CD4-positive, alpha-beta T cell (primary cell): ENCODE measurements at regions not wholly inside any gene's neighbourhood (a gene's known extent, or its start where the extent isn't known, plus 50 kb on each side); places are given as distances from the start of the nearest gene placed in this dataset.

Source experiments
- ATAC-seq: fragments of 200-7000 bp; cut with Tn5 transposase; one replicate; pipeline ENCODE4 v1.10.0; 2022; ENCODE audit warnings: mild to moderate bottlenecking; ENCODE audit not compliant: poor library complexity
- CTCF ChIA-PET: fragments of 350-600 bp; sonication (Branson Sonifier 250); formaldehyde crosslinking; loops from one replicate; lab custom pipeline; 2021; ENCODE audit warnings: antibody characterized with exemption, inconsistent platforms; lab: Charles Lee
- POLR2A ChIA-PET: fragments of 350-600 bp; sonication (Branson Sonifier 250); formaldehyde crosslinking; loops from one replicate; lab custom pipeline; 2021; ENCODE audit warnings: antibody characterized with exemption, inconsistent platforms; lab: Charles Lee
- DNase-seq, 14 experiments: peaks; one replicate each; pipeline ENCODE4 v3.0.0-alpha.2; 2013 to 2020; ENCODE audit warnings: mixed read lengths in 2 of 14
- H3K27ac ChIP-seq, 2 donors: one replicate each; pipeline versions ENCODE4 v1.5.1 to v1.7.0; 2013; ENCODE audit warnings: low read length in 2 of 2, low read depth in 1 of 2, mild to moderate bottlenecking in 1 of 2
- H3K27me3 ChIP-seq, 2 experiments: 1 replicate in 1 of 2; 2 replicates in 1 of 2; pipeline versions ENCODE4 v1.6.1 to v1.7.0; 2013; ENCODE audit warnings: low read length in 2 of 2, control low read depth in 1 of 2, mild to moderate bottlenecking in 1 of 2, moderate library complexity in 1 of 2; ENCODE audit not compliant: insufficient read depth in 2 of 2, control insufficient read depth in 1 of 2
- H3K36me3 ChIP-seq: one replicate; pipeline ENCODE4 v1.6.1; 2013; ENCODE audit warnings: low read length, control low read depth; ENCODE audit not compliant: insufficient read depth
- H3K4me1 ChIP-seq: one replicate; pipeline ENCODE4 v1.6.1; 2013; ENCODE audit warnings: low read length, control low read depth; ENCODE audit not compliant: insufficient read depth
- H3K4me3 ChIP-seq: one replicate; pipeline ENCODE4 v1.5.1; 2013; ENCODE audit warnings: mild to moderate bottlenecking, low read length, moderate library complexity
- H3K9me3 ChIP-seq, 2 experiments: 1 replicate in 1 of 2; 2 replicates in 1 of 2; pipeline versions ENCODE4 v1.6.1 to v1.7.0; 2013; ENCODE audit warnings: low read length in 2 of 2, mild to moderate bottlenecking in 2 of 2, control low read depth in 1 of 2, moderate library complexity in 1 of 2; ENCODE audit not compliant: control insufficient read depth in 1 of 2, insufficient read depth in 1 of 2
- H3K27ac Mint-ChIP-seq: one replicate; pipeline ENCODE4 v1.8.0; 2020; ENCODE audit warnings: mixed read lengths
- H3K27me3 Mint-ChIP-seq: one replicate; pipeline ENCODE4 v1.8.0; 2021; ENCODE audit warnings: mixed read lengths
- H3K36me3 Mint-ChIP-seq: one replicate; pipeline ENCODE4 v1.8.0; 2021; ENCODE audit warnings: low read depth, mixed read lengths
- H3K4me1 Mint-ChIP-seq: one replicate; pipeline ENCODE4 v1.8.0; 2021; ENCODE audit warnings: low read depth, mixed read lengths
- H3K4me3 Mint-ChIP-seq: one replicate; pipeline ENCODE4 v1.8.0; 2020; ENCODE audit warnings: mild to moderate bottlenecking, mixed read lengths
- H3K9me3 Mint-ChIP-seq: one replicate; pipeline ENCODE4 v1.8.0; 2020; ENCODE audit warnings: mixed read lengths
- intact Hi-C, 2 experiments: fragments of 100-400 bp; cut with DNase I in 1 of 2; cut with micrococcal nuclease in 1 of 2; formaldehyde crosslinking; loops; one replicate each; pipeline versions ENCODE4 v1.15.1 to v1.9.0; 2023 to 2025; cut with DNase I, micrococcal nuclease
- TF ChIP-seq, protein P1 (sequence below): fragments of 200-600 bp; IDR thresholded peaks from one replicate; pipeline ENCODE4 v1.8.0; 2022; ENCODE audit warnings: antibody characterized with exemption, mild to moderate bottlenecking

DNA sequence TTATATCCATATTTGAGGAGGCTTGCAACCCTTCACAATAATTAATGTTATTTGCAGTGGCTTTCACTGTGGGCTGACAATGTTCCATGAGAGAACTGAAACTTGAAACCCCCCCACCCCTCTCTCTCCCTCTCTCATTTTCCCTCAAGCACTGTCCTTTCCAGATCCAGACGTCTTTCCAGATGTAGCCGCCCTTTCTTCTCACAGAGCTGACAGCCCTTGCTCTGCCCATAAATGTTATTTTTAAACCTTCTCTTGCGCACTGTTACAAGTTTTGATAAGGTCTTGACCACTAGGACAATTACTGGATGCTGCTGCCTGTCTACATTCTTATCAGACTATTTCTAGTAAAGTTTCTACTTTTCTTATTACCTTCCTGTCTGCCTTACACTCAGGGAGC lies 91.4 kb upstream of the LINC00305 start:
- intact Hi-C loops, result no loop called here
- H3K27ac ChIP-seq, result no peak overlapping the region
- Mint-ChIP-seq H3K27me3 (no peaks in the 10 kb centered on the region), H3K4me3 (no peak overlapping the region), H3K9me3 (no peaks in the 10 kb centered on the region), H3K27ac (no peak overlapping the region), H3K36me3 (no peaks in the 10 kb centered on the region), H3K4me1 (no peaks in the 10 kb centered on the region)
- no peak for ATAC-seq
- ChIA-PET POLR2A (no interaction called here), CTCF (no interaction called here)
- no peak for DNase-seq
- H3K9me3 ChIP-seq, result peaks cover 0 to under 1% of the 10 kb centered on the region in 2 experiments
- TF ChIP-seq, protein P1, sequence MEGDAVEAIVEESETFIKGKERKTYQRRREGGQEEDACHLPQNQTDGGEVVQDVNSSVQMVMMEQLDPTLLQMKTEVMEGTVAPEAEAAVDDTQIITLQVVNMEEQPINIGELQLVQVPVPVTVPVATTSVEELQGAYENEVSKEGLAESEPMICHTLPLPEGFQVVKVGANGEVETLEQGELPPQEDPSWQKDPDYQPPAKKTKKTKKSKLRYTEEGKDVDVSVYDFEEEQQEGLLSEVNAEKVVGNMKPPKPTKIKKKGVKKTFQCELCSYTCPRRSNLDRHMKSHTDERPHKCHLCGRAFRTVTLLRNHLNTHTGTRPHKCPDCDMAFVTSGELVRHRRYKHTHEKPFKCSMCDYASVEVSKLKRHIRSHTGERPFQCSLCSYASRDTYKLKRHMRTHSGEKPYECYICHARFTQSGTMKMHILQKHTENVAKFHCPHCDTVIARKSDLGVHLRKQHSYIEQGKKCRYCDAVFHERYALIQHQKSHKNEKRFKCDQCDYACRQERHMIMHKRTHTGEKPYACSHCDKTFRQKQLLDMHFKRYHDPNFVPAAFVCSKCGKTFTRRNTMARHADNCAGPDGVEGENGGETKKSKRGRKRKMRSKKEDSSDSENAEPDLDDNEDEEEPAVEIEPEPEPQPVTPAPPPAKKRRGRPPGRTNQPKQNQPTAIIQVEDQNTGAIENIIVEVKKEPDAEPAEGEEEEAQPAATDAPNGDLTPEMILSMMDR, result no peak
- no peaks in the 10 kb centered on the region for H3K27me3 ChIP-seq
- H3K4me3 ChIP-seq, result no peak overlapping the region
- no peaks in the 10 kb centered on the region for H3K4me1 ChIP-seq
- no peaks in the 10 kb centered on the region for H3K36me3 ChIP-seq

DNA sequence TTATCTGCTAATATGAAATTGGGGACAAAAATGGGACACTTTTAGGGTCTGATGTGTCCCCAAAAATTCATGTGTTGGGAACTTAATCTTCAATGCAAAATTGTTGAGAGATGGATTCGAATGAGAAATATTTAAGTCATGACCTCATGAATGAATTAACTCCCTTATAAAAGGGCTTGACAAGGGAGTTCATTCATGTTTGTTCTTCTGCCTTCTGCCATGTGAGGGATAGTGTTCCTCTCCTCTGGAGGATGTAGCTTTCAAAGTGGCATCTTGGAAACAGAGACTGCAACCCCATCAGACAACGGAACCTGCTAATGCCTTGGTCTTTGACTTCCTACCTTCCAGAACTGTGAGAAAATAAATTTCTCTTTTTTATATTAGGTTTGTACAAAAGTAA lies 89.2 kb upstream of the LINC00305 start:
- no peaks in the 10 kb centered on the region for H3K27me3 ChIP-seq
- Mint-ChIP-seq H3K27ac (no peak overlapping the region), H3K9me3 (no peaks in the 10 kb centered on the region), H3K4me3 (no peak overlapping the region), H3K27me3 (no peaks in the 10 kb centered on the region), H3K4me1 (no peaks in the 10 kb centered on the region), H3K36me3 (no peaks in the 10 kb centered on the region)
- no peaks in the 10 kb centered on the region for H3K4me1 ChIP-seq
- ChIA-PET CTCF (no interaction called here), POLR2A (no interaction called here)
- H3K36me3 ChIP-seq, result no peaks in the 10 kb centered on the region
- no peak for ATAC-seq
- no peak overlapping the region for H3K27ac ChIP-seq
- peaks cover 0 to 3% of the 10 kb centered on the region in 2 experiments for H3K9me3 ChIP-seq
- intact Hi-C loops, result no loop called here
- no peak for DNase-seq
- TF ChIP-seq, protein P1, result no peak
- H3K4me3 ChIP-seq, result no peak overlapping the region

DNA sequence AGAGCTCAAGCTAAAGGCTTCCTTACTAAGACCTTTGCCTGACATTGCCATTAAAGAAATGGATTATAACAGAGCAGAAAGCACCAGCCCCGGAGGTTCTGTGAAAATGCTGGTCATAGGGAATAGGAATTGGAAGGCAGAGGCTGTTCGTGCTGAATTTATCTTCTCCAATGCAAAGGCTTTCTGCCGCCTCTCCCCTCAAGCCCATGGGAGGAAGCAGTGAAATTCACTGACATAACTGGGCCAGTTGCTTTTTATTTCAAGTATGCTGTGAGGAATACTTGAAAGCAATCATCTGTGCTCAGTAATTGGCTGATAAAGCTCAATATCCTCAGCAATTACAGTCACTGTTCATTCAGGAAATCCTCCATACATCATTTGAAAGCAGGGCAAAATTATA lies 85.4 kb upstream of the LINC00305 start:
- Histone ChIP-seq H3K27me3 (no peaks in the 10 kb centered on the region), H3K9me3 (peaks cover 0 to 3% of the 10 kb centered on the region in 2 experiments), H3K4me3 (no peak overlapping the region), H3K27ac (no peak overlapping the region), H3K36me3 (no peaks in the 10 kb centered on the region), H3K4me1 (no peaks in the 10 kb centered on the region)
- no peak for ATAC-seq
- Mint-ChIP-seq H3K4me3 (no peak overlapping the region), H3K27me3 (no peaks in the 10 kb centered on the region), H3K27ac (no peak overlapping the region), H3K9me3 (peaks cover 5% of the 10 kb centered on the region), H3K36me3 (no peaks in the 10 kb centered on the region), H3K4me1 (no peaks in the 10 kb centered on the region)
- intact Hi-C loops, result no loop called here
- POLR2A ChIA-PET, result no interaction called here
- TF ChIP-seq, protein P1, result no peak
- CTCF ChIA-PET, result no interaction called here
- no peak for DNase-seq
